ENCODE measurements at regions not wholly inside any gene's neighbourhood (a gene's known extent, or its start where the extent isn't known, plus 50 kb on each side); places are given as distances from the start of the nearest gene placed in this dataset.

GRCh38 chr10:61612450-61612849, 50.3 kb upstream of the CABCOCO1 start:
- H3K4me3 ChIP-seq (ENCODE audit: low read length), result no peak overlapping the region
- Mint-ChIP-seq H3K9me3 (no peaks in the 10 kb centered on the region), H3K4me1 (peaks cover 18% of the 10 kb centered on the region), H3K27ac (no peak overlapping the region), H3K36me3 (ENCODE audit: low read depth) (no peaks in the 10 kb centered on the region), H3K27me3 (ENCODE audit: insufficient read depth) (peaks cover 4% of the 10 kb centered on the region), H3K4me3 (no peak overlapping the region)
- no peak overlapping the region for H3K27ac ChIP-seq (ENCODE audit: low read depth, low read length)
- no peaks in the 10 kb centered on the region for H3K36me3 ChIP-seq (ENCODE audit: control insufficient read depth, insufficient read depth, low read length)
- no peaks in the 10 kb centered on the region for H3K27me3 ChIP-seq (ENCODE audit: control insufficient read depth, insufficient read depth, low read length, poor library complexity, severe bottlenecking)
- no peaks in the 10 kb centered on the region for H3K9me3 ChIP-seq (ENCODE audit: control insufficient read depth, low read length)
- DNase-seq, result no peak
- TF ChIP-seq, protein P1, sequence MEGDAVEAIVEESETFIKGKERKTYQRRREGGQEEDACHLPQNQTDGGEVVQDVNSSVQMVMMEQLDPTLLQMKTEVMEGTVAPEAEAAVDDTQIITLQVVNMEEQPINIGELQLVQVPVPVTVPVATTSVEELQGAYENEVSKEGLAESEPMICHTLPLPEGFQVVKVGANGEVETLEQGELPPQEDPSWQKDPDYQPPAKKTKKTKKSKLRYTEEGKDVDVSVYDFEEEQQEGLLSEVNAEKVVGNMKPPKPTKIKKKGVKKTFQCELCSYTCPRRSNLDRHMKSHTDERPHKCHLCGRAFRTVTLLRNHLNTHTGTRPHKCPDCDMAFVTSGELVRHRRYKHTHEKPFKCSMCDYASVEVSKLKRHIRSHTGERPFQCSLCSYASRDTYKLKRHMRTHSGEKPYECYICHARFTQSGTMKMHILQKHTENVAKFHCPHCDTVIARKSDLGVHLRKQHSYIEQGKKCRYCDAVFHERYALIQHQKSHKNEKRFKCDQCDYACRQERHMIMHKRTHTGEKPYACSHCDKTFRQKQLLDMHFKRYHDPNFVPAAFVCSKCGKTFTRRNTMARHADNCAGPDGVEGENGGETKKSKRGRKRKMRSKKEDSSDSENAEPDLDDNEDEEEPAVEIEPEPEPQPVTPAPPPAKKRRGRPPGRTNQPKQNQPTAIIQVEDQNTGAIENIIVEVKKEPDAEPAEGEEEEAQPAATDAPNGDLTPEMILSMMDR (conservative IDR thresholded peaks at IDR 0.05), result no peak
- H3K9ac ChIP-seq (ENCODE audit: extremely low read depth, low read length, poor library complexity, severe bottlenecking), result no peak overlapping the region
- H3K4me1 ChIP-seq (ENCODE audit: control insufficient read depth, insufficient read depth, low read length), result no peaks in the 10 kb centered on the region
- WGBS, 2 experiments (ENCODE audit: insufficient coverage in 1 of 2, insufficient read length in 1 of 2), result 81 to 89% methylated on average over 1 to 3 of the region's 3 CpGs

- no peaks in the 10 kb centered on the region for H3K9me3 ChIP-seq (ENCODE audit: control insufficient read depth, low read length)
- WGBS, 2 experiments (ENCODE audit: insufficient coverage in 1 of 2, insufficient read length in 1 of 2), result 87% methylated on average over 2 of the region's 2 CpGs; no CpG with 5 or more reads in 1 of the 2 experiments
- Mint-ChIP-seq H3K9me3 (no peaks in the 10 kb centered on the region), H3K27ac (no peak overlapping the region), H3K36me3 (ENCODE audit: low read depth) (no peaks in the 10 kb centered on the region), H3K27me3 (ENCODE audit: insufficient read depth) (peaks cover 4% of the 10 kb centered on the region), H3K4me1 (peaks cover 18% of the 10 kb centered on the region), H3K4me3 (no peak overlapping the region)
- no peaks in the 10 kb centered on the region for H3K36me3 ChIP-seq (ENCODE audit: control insufficient read depth, insufficient read depth, low read length)
- H3K4me3 ChIP-seq (ENCODE audit: low read length), result no peak overlapping the region
- H3K4me1 ChIP-seq (ENCODE audit: control insufficient read depth, insufficient read depth, low read length), result no peaks in the 10 kb centered on the region
- no peak for DNase-seq
- H3K27ac ChIP-seq (ENCODE audit: low read depth, low read length), result no peak overlapping the region
- H3K27me3 ChIP-seq (ENCODE audit: control insufficient read depth, insufficient read depth, low read length, poor library complexity, severe bottlenecking), result no peaks in the 10 kb centered on the region
- TF ChIP-seq, protein P1 (conservative IDR thresholded peaks at IDR 0.05), result no peak
- no peak overlapping the region for H3K9ac ChIP-seq (ENCODE audit: extremely low read depth, low read length, poor library complexity, severe bottlenecking)
Observed at GRCh38 chr10:61612009-61612408, 50.7 kb upstream of the CABCOCO1 start.

DNA sequence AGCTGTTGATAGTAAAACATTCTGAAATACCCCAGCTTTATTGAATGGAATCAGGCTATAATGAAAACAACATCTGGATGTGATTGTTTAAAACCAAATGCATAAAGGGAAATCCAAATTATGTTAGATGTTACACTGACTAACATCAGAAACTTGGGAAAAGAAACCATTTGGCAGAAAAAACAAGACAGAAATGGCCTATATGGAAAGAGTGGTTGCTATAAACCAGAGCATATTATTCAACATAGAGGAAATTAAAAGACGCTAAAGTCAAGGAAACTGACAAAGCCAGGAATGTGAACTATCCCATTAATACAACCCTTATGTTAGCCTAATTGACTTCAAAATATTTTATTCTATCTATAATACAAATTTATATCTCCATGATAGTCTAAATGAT, 53.0 kb upstream of the CABCOCO1 start:
- no peak overlapping the region for H3K27ac ChIP-seq (ENCODE audit: low read depth, low read length)
- peaks cover 18% of the 10 kb centered on the region for H3K4me1 Mint-ChIP-seq
- DNase-seq, result no peak
- no peaks in the 10 kb centered on the region for H3K9me3 Mint-ChIP-seq
- H3K9me3 ChIP-seq (ENCODE audit: control insufficient read depth, low read length), result no peaks in the 10 kb centered on the region
- no peak overlapping the region for H3K9ac ChIP-seq (ENCODE audit: extremely low read depth, low read length, poor library complexity, severe bottlenecking)
- H3K27me3 ChIP-seq (ENCODE audit: control insufficient read depth, insufficient read depth, low read length, poor library complexity, severe bottlenecking), result no peaks in the 10 kb centered on the region
- no peaks in the 10 kb centered on the region for H3K36me3 ChIP-seq (ENCODE audit: control insufficient read depth, insufficient read depth, low read length)
- H3K36me3 Mint-ChIP-seq (ENCODE audit: low read depth), result no peaks in the 10 kb centered on the region
- no peaks in the 10 kb centered on the region for H3K4me1 ChIP-seq (ENCODE audit: control insufficient read depth, insufficient read depth, low read length)
- peaks cover 4% of the 10 kb centered on the region for H3K27me3 Mint-ChIP-seq (ENCODE audit: insufficient read depth)
- H3K4me3 ChIP-seq (ENCODE audit: low read length), result no peak overlapping the region
- H3K4me3 Mint-ChIP-seq, result no peak overlapping the region
- H3K27ac Mint-ChIP-seq, result no peak overlapping the region
- 80 to 83% methylated on average over 1 of the region's 1 CpG for WGBS, 2 experiments (ENCODE audit: insufficient coverage in 1 of 2, insufficient read length in 1 of 2)
- TF ChIP-seq, protein P1 (conservative IDR thresholded peaks at IDR 0.05), result no peak

Data from endodermal cell (in vitro differentiated cells).